ENCODE measurements at regions not wholly inside any gene's neighbourhood (a gene's known extent, or its start where the extent isn't known, plus 50 kb on each side); places are given as distances from the start of the nearest gene placed in this dataset.
"Not testable (repeated sequence)": the region's sequence is repeated elsewhere in the genome, so short reads cannot be mapped to it uniquely, and the experiment has no call there.

GRCh38 chr22:33221568-33221967, 163.4 kb upstream of the SYN3 start:
- DNase-seq: no peak

- no peak for DNase-seq
These were observed 162.4 kb upstream of the SYN3 start for GRCh38 chr22:33220476-33221080.

DNA sequence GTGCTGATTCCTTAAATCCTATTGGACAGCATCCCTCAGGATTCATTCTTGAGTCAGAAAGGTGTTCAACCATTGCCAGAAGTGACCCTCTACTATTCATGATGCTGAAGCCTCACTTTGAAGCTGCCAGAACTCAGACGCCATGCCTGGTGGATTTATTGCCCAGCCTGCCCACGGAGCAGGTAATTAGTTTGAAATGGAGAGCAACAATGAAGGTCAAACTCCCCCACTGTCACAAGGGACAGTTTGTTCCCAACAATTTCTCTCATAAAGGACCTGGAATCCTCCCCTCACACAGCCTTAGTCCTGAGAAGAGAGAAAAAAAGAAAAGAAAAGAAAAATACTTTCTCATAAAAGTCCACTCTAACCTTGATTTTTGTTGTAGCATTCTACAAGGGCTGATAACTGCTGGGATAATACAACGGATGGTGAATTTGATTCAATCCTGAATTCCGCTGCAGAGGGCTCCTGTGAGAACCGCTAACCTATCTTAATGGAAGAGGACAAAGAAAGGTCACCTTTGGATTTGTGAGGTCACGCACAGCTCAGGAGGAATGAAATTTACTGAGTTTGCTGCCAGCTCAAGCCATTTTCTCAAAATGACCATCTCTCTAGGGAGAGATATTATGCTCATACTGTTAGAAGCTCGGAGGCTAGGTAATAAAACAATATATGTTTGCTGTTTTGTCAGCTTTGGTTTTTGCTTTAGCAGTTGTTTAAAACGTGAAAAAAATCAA, 161.6 kb upstream of the SYN3 start:
- no peak for DNase-seq

DNA sequence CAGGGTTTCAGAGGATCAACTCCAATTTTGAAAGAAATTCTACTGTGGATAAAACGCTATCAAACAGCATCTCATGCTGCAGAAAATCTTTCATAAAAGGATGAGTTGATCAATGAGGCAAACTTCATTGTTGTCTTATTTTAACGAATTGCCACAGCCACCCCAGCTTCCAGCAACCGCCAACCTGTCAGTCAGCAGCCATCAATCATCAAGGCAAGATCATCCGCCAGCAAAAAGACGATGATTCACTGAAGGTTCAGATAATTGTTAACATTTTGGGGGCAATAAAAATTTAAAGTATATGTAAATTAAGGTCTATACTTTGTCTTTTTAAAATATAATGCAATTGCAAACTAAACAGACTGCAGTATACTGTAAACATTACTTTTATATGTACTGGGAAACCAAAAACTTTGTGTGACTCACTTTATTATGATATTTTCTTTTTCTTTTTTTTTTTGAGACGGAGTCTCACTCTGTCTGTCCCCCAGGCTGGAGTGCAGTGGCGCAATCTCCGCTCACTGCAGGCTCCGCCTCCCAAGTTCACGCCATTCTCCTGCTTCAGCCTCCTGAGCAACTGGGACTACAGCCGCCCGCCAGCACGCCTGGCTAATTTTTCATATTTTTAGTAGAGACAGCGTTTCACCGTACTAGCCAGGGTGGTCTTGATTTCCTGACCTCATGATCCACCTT, 155.3 kb upstream of the SYN3 start:
- DNase-seq: no peak

DNA sequence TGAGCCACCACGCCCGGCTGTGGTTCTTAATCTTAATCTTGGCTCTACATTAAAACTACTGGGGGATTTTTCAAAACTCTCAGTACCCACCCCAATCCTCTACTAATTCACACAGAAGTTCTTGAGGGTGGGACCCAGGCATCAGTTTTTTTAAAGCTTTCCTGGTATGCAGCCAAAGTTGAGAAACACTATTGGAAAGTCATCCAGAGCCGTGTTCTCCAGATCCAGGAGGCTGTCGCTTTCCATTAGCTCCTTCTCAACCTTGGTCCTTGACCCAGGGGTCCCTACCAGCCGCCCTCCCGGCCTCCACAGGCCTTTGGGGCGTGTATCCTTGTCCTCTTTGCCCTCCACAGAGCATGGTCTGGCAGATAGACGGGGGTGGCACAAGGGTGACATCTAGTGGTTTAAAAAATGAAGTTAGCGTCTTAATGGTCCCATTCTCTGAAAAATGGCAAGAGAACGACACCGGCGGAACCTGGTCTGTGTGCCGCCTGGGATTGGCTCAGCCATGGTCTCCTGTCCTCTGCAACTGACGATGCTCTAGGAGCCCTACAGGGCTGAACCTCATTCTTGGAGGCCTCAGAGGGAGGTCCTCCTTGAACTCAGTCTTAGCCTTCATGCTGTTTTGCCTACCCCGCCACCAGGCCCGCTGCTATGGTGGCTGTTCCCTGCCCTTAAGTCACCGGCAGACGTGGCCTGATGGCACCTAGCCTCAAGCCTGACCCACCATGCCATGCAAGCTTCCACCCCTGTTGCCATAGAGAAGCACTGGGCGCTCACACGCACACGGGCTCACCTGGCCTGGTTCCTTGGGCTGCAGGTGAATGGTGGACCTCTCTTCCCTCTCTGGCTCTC, 152.0 kb upstream of the SYN3 start:
- peak; percentile 47 for DNase-seq

DNA sequence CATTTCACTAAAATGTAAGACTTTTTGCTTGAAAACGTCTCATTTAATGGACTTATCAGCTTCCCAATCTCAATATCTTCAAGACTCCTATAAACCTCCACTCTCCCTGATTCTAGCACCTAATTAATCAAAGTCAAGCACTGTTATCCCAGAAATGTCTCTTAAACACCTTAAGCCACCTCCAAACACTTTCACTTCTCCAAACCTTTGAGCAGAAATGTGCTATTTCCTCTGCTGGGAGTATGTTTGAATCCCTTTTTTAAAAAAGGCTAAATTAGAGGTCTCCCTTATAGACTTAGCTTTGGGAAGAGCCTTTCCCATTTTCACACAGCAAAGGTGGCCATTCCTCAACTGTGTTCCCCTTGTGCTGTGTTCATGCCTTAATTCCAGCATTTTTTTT, 146.2 kb upstream of the SYN3 start:
- no peak for DNase-seq

DNA sequence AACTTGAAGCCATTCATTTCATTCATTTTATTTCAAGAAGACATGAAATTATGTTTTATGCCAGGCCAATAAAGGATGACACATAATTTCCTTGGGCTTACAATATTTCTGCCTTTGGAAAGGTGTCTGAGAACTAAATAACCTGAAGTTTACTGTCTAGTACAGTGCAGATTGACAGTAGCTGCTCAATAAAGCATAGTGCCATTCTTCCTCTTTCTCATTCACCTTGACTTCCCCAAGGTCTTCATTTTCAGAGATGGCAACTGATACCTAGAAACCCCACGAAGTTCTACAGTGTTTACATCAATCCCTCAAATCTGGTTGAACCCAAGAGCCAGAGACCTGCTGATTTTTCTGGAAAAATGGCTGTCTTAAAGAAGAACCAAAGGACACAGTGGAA, 144.3 kb upstream of the SYN3 start:
- DNase-seq: no peak

DNA sequence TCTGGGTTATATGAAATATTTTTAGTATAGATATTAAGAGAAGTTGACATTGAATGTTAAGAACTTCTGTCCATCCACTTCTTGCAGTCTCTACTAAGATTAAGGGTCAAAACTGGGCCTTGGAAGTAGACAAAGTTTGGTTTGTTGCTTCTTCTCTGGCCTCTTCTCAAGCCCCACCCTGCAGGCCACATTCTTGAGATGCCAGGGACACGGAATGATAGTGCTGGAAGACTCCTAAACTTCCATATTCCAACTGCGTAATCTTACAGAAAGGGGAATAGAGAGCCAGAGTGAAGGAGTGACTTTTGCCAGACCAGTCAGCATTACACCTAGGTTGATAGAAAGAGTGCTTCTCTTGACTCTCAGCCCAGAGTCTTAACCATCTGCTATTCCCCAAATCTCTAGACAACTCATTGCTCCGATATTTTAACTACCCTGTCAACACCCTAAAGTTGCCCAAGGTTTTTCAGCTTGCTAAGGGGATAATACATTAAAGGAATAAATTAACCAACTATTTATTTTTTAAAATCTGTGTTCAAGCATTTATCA, 136.4 kb upstream of the SYN3 start:
- no peak for DNase-seq

DNA sequence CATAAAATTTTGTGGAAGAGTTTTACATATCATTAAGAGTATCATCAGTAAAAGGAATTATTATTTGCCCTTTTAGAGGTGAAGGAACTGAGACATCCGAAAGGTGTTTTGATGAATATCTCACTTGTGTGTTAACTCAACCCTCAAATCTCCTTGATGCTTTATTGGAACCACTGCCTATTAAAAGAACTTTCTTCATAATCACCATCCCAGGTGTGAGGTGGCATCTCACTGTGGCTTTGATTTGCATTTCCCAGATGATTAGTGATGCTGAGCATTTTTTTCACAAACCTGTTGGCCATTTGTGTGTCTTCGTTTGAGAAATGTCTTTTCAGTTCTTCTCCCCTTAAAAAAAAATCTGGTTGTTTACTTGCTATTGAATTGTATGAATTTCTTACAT, 134.0 kb upstream of the SYN3 start:
- no peak for DNase-seq

GRCh38 chr22:33188326-33188725, 130.1 kb upstream of the SYN3 start:
- DNase-seq: peak; percentile 68

GRCh38 chr22:33186816-33187215, 128.6 kb upstream of the SYN3 start:
- DNase-seq: no peak

- no peak for DNase-seq
These were observed 122.2 kb upstream of the SYN3 start for GRCh38 chr22:33180356-33180755.

GRCh38 chr22:33167998-33168790, 110.0 kb upstream of the SYN3 start:
- peak; percentile 57 for DNase-seq

GRCh38 chr22:33166206-33166605, 108.0 kb upstream of the SYN3 start:
- DNase-seq: peak; percentile 53

GRCh38 chr22:33163815-33164214, 105.6 kb upstream of the SYN3 start:
- peak; percentile 68 for DNase-seq

GRCh38 chr22:33162196-33162595, 104.0 kb upstream of the SYN3 start:
- DNase-seq: no peak

- DNase-seq: no peak
These were observed 102.3 kb upstream of the SYN3 start for GRCh38 chr22:33160525-33160924.

DNA sequence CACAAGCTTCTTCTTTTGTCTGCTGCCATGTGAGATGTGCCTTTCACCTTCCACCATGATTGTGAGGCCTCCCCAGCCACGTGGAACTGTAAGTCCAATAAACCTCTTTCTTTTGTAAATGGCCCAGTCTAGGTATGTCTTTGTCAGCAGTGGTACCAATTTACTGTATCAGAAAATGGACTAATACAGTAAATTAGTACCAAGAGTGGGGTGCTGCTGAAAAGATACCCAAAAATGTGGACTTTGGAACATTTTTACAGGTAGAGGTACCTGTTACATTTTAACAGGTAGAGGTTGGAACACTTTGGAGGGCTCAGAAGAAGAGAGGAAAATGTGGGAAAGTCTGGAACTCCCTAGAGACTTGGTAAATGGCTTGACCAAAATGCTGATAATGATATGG, 96.8 kb upstream of the SYN3 start:
- not testable (repeated sequence) for DNase-seq

- no peak for DNase-seq
These were observed 91.4 kb upstream of the SYN3 start for GRCh38 chr22:33149611-33150010.

GRCh38 chr22:33144721-33145120, 86.5 kb upstream of the SYN3 start:
- DNase-seq: no peak

GRCh38 chr22:33142282-33143055, 84.3 kb upstream of the SYN3 start:
- no peak for DNase-seq
